ENCODE measurements at regions not wholly inside any gene's neighbourhood (a gene's known extent, or its start where the extent isn't known, plus 50 kb on each side); places are given as distances from the start of the nearest gene placed in this dataset.

GRCh38 chr7:85851571-85852193, 664.8 kb upstream of the SEMA3D start (continued):
- TF ChIP-seq CTCF (IDR thresholded peaks at IDR 0.05 in 2 of 3, conservative IDR thresholded peaks at IDR 0.05 in 1 of 3; ENCODE audit: borderline replicate concordance in 1 of 3, insufficient read depth in 1 of 3, low read depth in 2 of 3, low read length in 2 of 3) (peak; percentile 36 to 63 (median 39); a peak in 5 of 6 replicates), RAD21 (IDR thresholded peaks at IDR 0.05; ENCODE audit: low read depth) (peak; percentile 64), TCF7L2 (IDR thresholded peaks at IDR 0.05; ENCODE audit: borderline replicate concordance, extremely low read depth, insufficient read depth, insufficient read length) (no peak), JUND (IDR thresholded peaks at IDR 0.05) (no peak)

GRCh38 chr7:85850381-85850780, 663.5 kb upstream of the SEMA3D start:
- ChIA-PET CTCF (interaction anchor here (0.8 to 1.9 kb wide), 5 partner anchors 20 to 1055 kb away, joined by 3 to 13 read pairs (median 4); no protein-coding TSS in a partner anchor), RAD21 (ENCODE audit: low non-redundant PET in 1 of 2, low total read pairs in 2 of 2, uncharacterized antibody in 2 of 2, unreplicated experiment in 2 of 2) (interaction anchor here in 1 of 2 experiments (1.3 kb wide), 1 partner anchor 819 kb away, joined by 3 read pairs; no protein-coding TSS in a partner anchor)
- TF ChIP-seq RAD21 (IDR thresholded peaks at IDR 0.05; ENCODE audit: low read depth) (no peak), ATF3 (IDR thresholded peaks at IDR 0.05) (no peak), MAX (IDR thresholded peaks at IDR 0.05) (no peak), SIN3A (IDR thresholded peaks at IDR 0.05; ENCODE audit: low read depth) (no peak), FOSL1 (IDR thresholded peaks at IDR 0.05; ENCODE audit: low read depth) (no peak), YY1 (IDR thresholded peaks at IDR 0.05; ENCODE audit: extremely low read depth, insufficient replicate concordance, low read depth, low read length) (no peak), ELF1 (IDR thresholded peaks at IDR 0.05; ENCODE audit: borderline replicate concordance, low read depth) (no peak), JUND (IDR thresholded peaks at IDR 0.05) (no peak), TCF7L2 (IDR thresholded peaks at IDR 0.05; ENCODE audit: borderline replicate concordance, extremely low read depth, insufficient read depth, insufficient read length) (no peak), CBX3 (IDR thresholded peaks at IDR 0.05; ENCODE audit: low read depth) (no peak), EZH2 (IDR thresholded peaks at IDR 0.05) (no peak), EGR1 (IDR thresholded peaks at IDR 0.05; ENCODE audit: low read depth) (no peak), ZFX (IDR thresholded peaks at IDR 0.05) (no peak), SP1 (IDR thresholded peaks at IDR 0.05; ENCODE audit: low read depth) (no peak), SRF (IDR thresholded peaks at IDR 0.05; ENCODE audit: low read depth) (no peak), POLR2A (IDR thresholded peaks at IDR 0.05; ENCODE audit: borderline replicate concordance, extremely low read depth, insufficient read depth, insufficient read length) (no peak), ZNF274 (IDR thresholded peaks at IDR 0.05; ENCODE audit: low read depth, low read length) (no peak), REST (IDR thresholded peaks at IDR 0.05; ENCODE audit: low read depth) (no peak), EZH2phosphoT487 (IDR thresholded peaks at IDR 0.05; ENCODE audit: borderline replicate concordance) (no peak)

More at GRCh38 chr7:85850381-85850780, 663.5 kb upstream of the SEMA3D start:
- no peaks in the 10 kb centered on the region for H3K79me2 ChIP-seq (ENCODE audit: insufficient read depth, low read length)
- H3K9me2 ChIP-seq (ENCODE audit: insufficient read depth), result no peaks in the 10 kb centered on the region
- H3K9me3 ChIP-seq (ENCODE audit: control insufficient read depth in 1 of 2, insufficient read depth in 1 of 2, low read depth in 1 of 2, low read length in 2 of 2), result no peaks in the 10 kb centered on the region
- no peak overlapping the region for H3K4me2 ChIP-seq (ENCODE audit: low read length)
- H3K4me3 ChIP-seq (replicated peaks in 1 of 2; ENCODE audit: low read depth in 1 of 2, low read length in 2 of 2), result no peak overlapping the region
- no peaks in the 10 kb centered on the region for H3K27me3 ChIP-seq (ENCODE audit: insufficient read depth, low read length)
- no peaks in the 10 kb centered on the region for H4K20me1 ChIP-seq (ENCODE audit: insufficient read depth)
- ATAC-seq, result no peak
- no peak overlapping the region for H2AFZ ChIP-seq (ENCODE audit: low read depth, low read length, poor library complexity, severe bottlenecking)
- no peak for DNase-seq (ENCODE audit: low read depth, low spot score)
- no TSS peak for BruUV-seq (replicated peaks)
- no peaks in the 10 kb centered on the region for H3K36me3 ChIP-seq (ENCODE audit: control insufficient read depth in 1 of 2, insufficient read depth in 2 of 2, low read length in 2 of 2)
- H3K4me1 ChIP-seq (ENCODE audit: control insufficient read depth in 1 of 2, insufficient read depth in 2 of 2, low read length in 2 of 2), result no peaks in the 10 kb centered on the region
- no peak overlapping the region for H3K27ac ChIP-seq (ENCODE audit: low read depth, low read length)
- intact Hi-C loops (cut with micrococcal nuclease), result no loop called here
- H3K9ac ChIP-seq (ENCODE audit: low read length), result no peak overlapping the region
- POLR2A ChIA-PET, result no interaction called here
